Heart right ventricle (tissue), 16 donors: ENCODE measurements at regions not wholly inside any gene's neighbourhood (a gene's known extent, or its start where the extent isn't known, plus 50 kb on each side); places are given as distances from the start of the nearest gene placed in this dataset.

Source experiments
- ATAC-seq, 8 donors: fragments of 200-7000 bp; cut with Tn5 transposase; one replicate each; pipeline ENCODE4 v1.9.1; 2020; ENCODE audit warnings: mild to moderate bottlenecking in 8 of 8, moderate library complexity in 8 of 8, moderate number of reproducible peaks in 1 of 8
- DNase-seq, 2 donors: peaks; one replicate each; pipeline ENCODE4 v3.0.0-alpha.2; 2020
- H3K27ac ChIP-seq, 10 donors: fragments of 200-600 bp; sonication (generic) in 2 of 10; one replicate each; pipeline versions ENCODE4 v1.5.0 to v1.8.0; 2020 to 2022; ENCODE audit warnings: mild to moderate bottlenecking in 3 of 10
- H3K27me3 ChIP-seq, 7 donors: fragments of 200-600 bp; one replicate each; pipeline ENCODE4 v1.8.0; 2021 to 2022; ENCODE audit warnings: mild to moderate bottlenecking in 2 of 7
- H3K36me3 ChIP-seq, 9 donors: fragments of 200-600 bp; sonication (generic) in 1 of 9; one replicate each; pipeline versions ENCODE4 v1.5.0 to v1.8.0; 2020 to 2022; ENCODE audit warnings: mild to moderate bottlenecking in 2 of 9
- H3K4me1 ChIP-seq, 9 donors: fragments of 200-600 bp; sonication (generic) in 1 of 9; one replicate each; pipeline versions ENCODE4 v1.5.0 to v1.8.0; 2020 to 2022; ENCODE audit warnings: mild to moderate bottlenecking in 4 of 9
- H3K4me3 ChIP-seq, 10 donors: fragments of 200-600 bp; sonication (generic) in 2 of 10; one replicate each; pipeline versions ENCODE4 v1.5.0 to v1.8.0; 2020 to 2022; ENCODE audit warnings: mild to moderate bottlenecking in 7 of 10, moderate library complexity in 2 of 10
- H3K9me3 ChIP-seq, 11 donors: fragments of 200-600 bp in 10 of 11; sonication (generic) in 2 of 11; one replicate each; pipeline versions ENCODE4 v1.5.0 to v1.8.0; 2013 to 2022; ENCODE audit warnings: mild to moderate bottlenecking in 2 of 11, control low read depth in 1 of 11, moderate library complexity in 1 of 11
- CTCF ChIP-seq, 9 donors: fragments of 200-600 bp; sonication (generic) in 2 of 9; IDR thresholded peaks; one replicate each; pipeline versions ENCODE4 v1.5.0 to v1.8.0; 2021 to 2022; ENCODE audit warnings: antibody characterized with exemption in 9 of 9, mild to moderate bottlenecking in 5 of 9, moderate library complexity in 1 of 9
- WGBS, 2 donors: extraction: QIAGEN DNeasy Blood & Tissue Kit; methylation state at CpG; one replicate each; pipeline ENCODE4 v1.1.7; 2013; ENCODE audit warnings: inconsistent platforms in 1 of 2; 5-methylcytosine and 5-hydroxymethylcytosine counted together
- intact Hi-C, 10 donors: fragments of 100-400 bp; cut with DNase I; formaldehyde crosslinking; loops; one replicate each; pipeline versions ENCODE4 v1.11.1 to v1.14.2; 2022
- donor health status: Arrhythmogenic right ventricular cardiomyopathy.
- donor health status: ischemic (EF 13 %, LVEDD 7.1; RV severe dilation, severe dysfunction).
- donor health status: healthy with polysubstance abuse.
- donor health status: DM: no; HTN: yes; CAD: no.
- donor health status: DM: no; HTN: no; CAD: no.
- donor health status: ischemic (EF 25% LVEDD 6.9; RV normal size, moderate dysfunction).
- donor health status: ischemic (EF 25% LVEDD 5.7; RV mildly dilated, moderate dysfunction).
- donor health status: healthy.
- donor health status: DM: yes; HTN: yes; CAD: no.
- donor health status: Ischemic cardiomyopathy.
- donor health status: ischemic (EF 35%, LVEDD 5.7; RV mildly dilated, moderate dysfunction).
- donor health status: nonischemic (EF 11% LVEDD 7.7; RV severe dilation, severe dysfunction).
- donor health status: DM: yes; HTN: yes; CAD: no.
- donor health status: PGD.
- donor health status: ischemic (EF 29% LVEDD 5.4; RV normal size, mild dysfunction).
- donor health status: nonischemic (EF 23%, LVEDD 6.1; RV moderate dilation, normal function).

- no peak for TF ChIP-seq CTCF (IDR thresholded peaks at IDR 0.05)
- intact Hi-C loops, result no loop called here
- H3K4me1 ChIP-seq, result peaks cover 0 to 33% (median 26%) of the 10 kb centered on the region in 9 donors
- DNase-seq (peak in 1 of 2 donors; percentile 25), ATAC-seq (peak in 6 of 8 donors; percentile 63 to 94 (median 79))
- no peaks in the 10 kb centered on the region for H3K36me3 ChIP-seq
- no peak overlapping the region for H3K4me3 ChIP-seq
- H3K27me3 ChIP-seq, result no peaks in the 10 kb centered on the region
- WGBS, 2 donors, result 43 to 48% methylated on average over 2 of the region's 2 CpGs
- peak overlapping the region in 7 of 10 donors; percentile 4 to 81 (median 58) for H3K27ac ChIP-seq
- no peaks in the 10 kb centered on the region for H3K9me3 ChIP-seq
Measured at GRCh38 chr1:173332026-173332425, 124.9 kb upstream of the TNFSF4 start.

- ATAC-seq (no peak), DNase-seq (no peak)
- no peaks in the 10 kb centered on the region for H3K9me3 ChIP-seq
- peaks cover 0 to 33% (median 26%) of the 10 kb centered on the region in 9 donors for H3K4me1 ChIP-seq
- no peak for TF ChIP-seq CTCF (IDR thresholded peaks at IDR 0.05)
- no peaks in the 10 kb centered on the region for H3K36me3 ChIP-seq
- no peak overlapping the region for H3K27ac ChIP-seq
- WGBS, 2 donors, result 100% methylated on average over 1 of the region's 1 CpG
- intact Hi-C loops, result no loop called here
- H3K4me3 ChIP-seq, result no peak overlapping the region
- no peaks in the 10 kb centered on the region for H3K27me3 ChIP-seq
Measured at GRCh38 chr1:173333581-173333980, 126.5 kb upstream of the TNFSF4 start.

GRCh38 chr1:173337126-173337525 lies 130.0 kb upstream of the TNFSF4 start:
- WGBS, 2 donors, result 50 to 98% methylated on average over 1 of the region's 1 CpG
- H3K4me3 ChIP-seq, result no peak overlapping the region
- intact Hi-C loops, result no loop called here
- H3K9me3 ChIP-seq, result no peaks in the 10 kb centered on the region
- no peaks in the 10 kb centered on the region for H3K27me3 ChIP-seq
- H3K27ac ChIP-seq, result no peak overlapping the region
- no peak for TF ChIP-seq CTCF (IDR thresholded peaks at IDR 0.05)
- peaks cover 0 to 12% (median 2%) of the 10 kb centered on the region in 9 donors for H3K4me1 ChIP-seq
- H3K36me3 ChIP-seq, result no peaks in the 10 kb centered on the region
- ATAC-seq (no peak), DNase-seq (no peak)

DNA sequence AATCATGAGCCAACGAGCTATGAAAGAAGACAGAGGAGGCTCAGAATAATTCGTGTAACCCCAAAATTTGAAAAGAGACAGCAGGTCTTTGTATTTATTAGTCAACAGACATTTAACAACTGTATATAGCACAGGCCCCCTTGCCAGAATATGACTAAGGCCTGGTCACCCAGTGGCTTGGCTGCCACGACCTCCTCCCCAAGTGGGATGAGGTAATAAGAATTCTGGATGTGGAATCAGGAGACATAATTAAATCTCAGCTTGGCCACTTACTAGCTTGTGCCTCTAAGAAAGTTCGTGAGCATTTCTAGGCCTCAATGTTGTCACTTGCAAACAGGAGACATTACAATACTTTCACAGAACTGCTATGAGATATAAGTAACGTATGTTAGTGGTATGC lies 134.2 kb upstream of the TNFSF4 start:
- ATAC-seq (peak in 7 of 8 donors; percentile 69 to 88 (median 79)), DNase-seq (peak; percentile 15 to 29)
- H3K27me3 ChIP-seq, result no peaks in the 10 kb centered on the region
- 41 to 50% methylated on average over 5 of the region's 5 CpGs for whole genome bisulfite sequencing, 2 donors
- H3K36me3 ChIP-seq, result no peaks in the 10 kb centered on the region
- no peaks in the 10 kb centered on the region for H3K9me3 ChIP-seq
- no peak overlapping the region for H3K4me3 ChIP-seq
- no peak for TF ChIP-seq CTCF (IDR thresholded peaks at IDR 0.05)
- peak overlapping the region in 3 of 10 donors; percentile 12 to 28 (median 19) for H3K27ac ChIP-seq
- peaks cover 0 to 20% (median 2%) of the 10 kb centered on the region in 9 donors for H3K4me1 ChIP-seq
- intact Hi-C loops, result no loop called here
